ENCODE measurements at regions not wholly inside any gene's neighbourhood (a gene's known extent, or its start where the extent isn't known, plus 50 kb on each side); places are given as distances from the start of the nearest gene placed in this dataset.

DNA sequence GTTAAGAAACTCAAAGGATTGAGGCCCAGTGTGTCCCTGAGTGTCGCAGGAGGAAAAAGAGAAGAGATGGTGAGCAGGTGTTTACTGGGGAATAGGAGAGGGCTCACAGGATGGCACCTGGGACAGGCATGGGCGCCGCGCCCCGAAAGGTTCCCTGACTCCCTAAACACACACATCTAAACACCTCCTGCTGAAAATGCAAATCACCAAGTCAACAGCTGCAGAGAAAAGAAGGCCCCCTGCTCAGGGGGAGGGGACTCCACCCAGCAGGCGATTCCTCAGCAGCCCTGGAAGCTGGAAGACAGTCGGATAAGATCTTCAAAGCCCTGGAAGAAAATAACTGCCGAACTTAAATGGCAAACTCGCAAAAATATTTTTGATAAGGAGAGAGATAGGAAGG is 377.2 kb downstream of the BRD1 start:
- no peak overlapping the region for H3K4me3 ChIP-seq (ENCODE audit: low read length in 2 of 2)

DNA sequence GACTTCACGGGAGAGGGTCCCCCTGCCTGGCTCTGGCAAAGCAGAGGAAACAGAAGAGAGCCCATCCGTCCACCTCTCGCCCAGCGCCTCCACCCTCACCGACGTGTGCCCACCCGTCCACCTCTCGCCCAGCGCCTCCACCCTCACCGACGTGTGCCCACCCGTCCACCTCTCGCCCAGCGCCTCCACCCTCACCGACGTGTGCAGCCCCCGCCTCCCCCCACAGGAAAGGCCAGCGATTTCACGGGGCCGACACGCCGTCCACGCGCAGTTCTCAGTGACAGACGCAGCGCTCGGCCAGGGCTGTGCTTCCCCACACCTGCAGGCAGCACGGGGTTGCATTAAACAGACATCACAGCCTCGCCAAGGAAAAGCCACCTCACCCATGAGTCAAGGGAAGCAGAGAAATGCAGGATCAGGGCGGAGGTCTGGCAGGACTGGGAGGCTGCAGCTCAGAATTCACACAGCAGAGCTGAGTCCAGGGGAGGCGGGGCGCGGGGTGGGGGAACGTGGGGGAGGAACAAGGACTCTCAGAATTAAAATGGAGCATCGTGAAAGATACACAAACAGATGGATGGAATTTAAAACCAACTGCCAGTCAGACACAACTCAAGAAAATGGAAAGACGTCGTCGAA is 377.7 kb downstream of the BRD1 start:
- Histone ChIP-seq H3K4me1 (ENCODE audit: control insufficient read depth in 2 of 2, insufficient read depth in 2 of 2, low read length in 2 of 2) (no peaks in the 10 kb centered on the region), H3K27ac (ENCODE audit: low read depth in 2 of 2, low read length in 2 of 2) (no peak overlapping the region), H3K36me3 (ENCODE audit: control insufficient read depth in 2 of 2, insufficient read depth in 2 of 2, low read length in 2 of 2) (no peaks in the 10 kb centered on the region), H3K27me3 (ENCODE audit: control insufficient read depth in 2 of 2, insufficient read depth in 2 of 2, low read length in 2 of 2) (peaks cover 4 to 7% of the 10 kb centered on the region in 2 donors), H3K9ac (ENCODE audit: low read depth in 1 of 2, low read length in 2 of 2) (no peak overlapping the region), H3K9me3 (ENCODE audit: control insufficient read depth in 2 of 2, low read length in 2 of 2) (no peaks in the 10 kb centered on the region), H3K4me3 (ENCODE audit: low read length in 2 of 2) (no peak overlapping the region)

More for the DNA sequence above, 377.2 kb downstream of the BRD1 start:
- Histone ChIP-seq H3K36me3 (ENCODE audit: control insufficient read depth in 2 of 2, insufficient read depth in 2 of 2, low read length in 2 of 2) (no peaks in the 10 kb centered on the region), H3K9ac (ENCODE audit: low read depth in 1 of 2, low read length in 2 of 2) (no peak overlapping the region), H3K4me1 (ENCODE audit: control insufficient read depth in 2 of 2, insufficient read depth in 2 of 2, low read length in 2 of 2) (no peaks in the 10 kb centered on the region), H3K9me3 (ENCODE audit: control insufficient read depth in 2 of 2, low read length in 2 of 2) (no peaks in the 10 kb centered on the region), H3K27ac (ENCODE audit: low read depth in 2 of 2, low read length in 2 of 2) (no peak overlapping the region), H3K27me3 (ENCODE audit: control insufficient read depth in 2 of 2, insufficient read depth in 2 of 2, low read length in 2 of 2) (peaks cover 4 to 9% of the 10 kb centered on the region in 2 donors)

DNA sequence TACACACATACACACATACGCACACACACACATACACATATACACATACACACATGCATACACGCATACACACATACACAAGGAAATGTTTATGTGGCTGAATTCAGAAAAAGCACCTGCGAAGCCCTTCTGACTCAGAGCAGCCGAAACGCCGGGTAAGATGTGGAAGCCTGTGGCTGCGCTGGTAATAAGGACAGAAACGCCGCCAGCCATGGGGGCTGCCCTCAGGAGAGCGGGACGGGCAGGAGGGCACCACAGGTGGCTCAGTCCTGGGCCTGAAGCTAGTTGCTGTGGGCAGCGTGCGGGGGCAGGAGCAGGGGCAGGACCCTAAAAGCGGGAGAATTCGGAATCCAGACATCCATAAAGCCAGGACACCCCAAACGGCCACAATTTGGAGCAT is 378.3 kb downstream of the BRD1 start:
- no peak overlapping the region for H3K27ac ChIP-seq (ENCODE audit: low read depth in 2 of 2, low read length in 2 of 2)
- no peaks in the 10 kb centered on the region for H3K4me1 ChIP-seq (ENCODE audit: control insufficient read depth in 2 of 2, insufficient read depth in 2 of 2, low read length in 2 of 2)
- H3K27me3 ChIP-seq (ENCODE audit: control insufficient read depth in 2 of 2, insufficient read depth in 2 of 2, low read length in 2 of 2) = peaks cover 4 to 7% of the 10 kb centered on the region in 2 donors
- H3K4me3 ChIP-seq (ENCODE audit: low read length in 2 of 2) = no peak overlapping the region
- no peaks in the 10 kb centered on the region for H3K36me3 ChIP-seq (ENCODE audit: control insufficient read depth in 2 of 2, insufficient read depth in 2 of 2, low read length in 2 of 2)
- H3K9ac ChIP-seq (ENCODE audit: low read depth in 1 of 2, low read length in 2 of 2) = no peak overlapping the region
- H3K9me3 ChIP-seq (ENCODE audit: control insufficient read depth in 2 of 2, low read length in 2 of 2) = no peaks in the 10 kb centered on the region

DNA sequence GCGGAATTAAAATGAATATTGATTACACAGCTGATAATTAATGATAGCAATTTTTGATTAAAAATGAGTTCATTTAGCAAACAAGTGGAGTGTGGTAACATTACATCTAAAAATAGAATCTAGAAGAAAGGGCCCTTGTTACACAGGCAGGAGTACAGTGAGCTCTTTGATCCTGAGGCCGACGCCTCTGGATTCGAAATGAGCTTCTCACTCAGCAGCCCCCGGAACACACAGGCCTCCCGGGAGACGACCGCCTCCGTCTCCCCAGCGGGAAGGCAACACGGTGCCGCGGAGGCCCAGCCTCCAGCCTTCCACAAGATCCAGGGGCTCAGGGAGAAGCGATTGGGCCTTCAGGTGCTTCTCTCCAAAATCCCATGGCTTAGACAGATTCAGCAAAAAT is 379.1 kb downstream of the BRD1 start:
- H3K4me3 ChIP-seq (ENCODE audit: low read length in 2 of 2) = no peak overlapping the region

DNA sequence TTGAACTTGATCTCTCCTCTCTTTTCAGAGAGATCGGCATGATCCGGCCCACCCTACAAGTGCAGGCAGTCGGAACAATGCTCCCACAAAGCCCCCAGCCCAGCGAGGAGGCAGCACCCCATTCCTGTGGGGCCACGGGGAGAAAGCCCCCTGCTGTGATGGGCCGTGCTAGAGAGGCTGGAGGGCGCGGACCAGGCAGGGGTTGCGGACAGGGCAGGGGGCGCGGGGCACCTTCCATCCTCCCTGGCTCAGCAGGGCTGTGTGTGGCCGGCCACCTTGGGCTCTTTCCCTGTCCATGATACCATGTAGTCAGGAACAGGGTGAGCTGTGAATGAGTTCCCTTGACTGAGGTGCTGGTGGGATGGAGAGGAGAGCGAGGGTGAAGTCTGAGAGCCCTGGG is 379.8 kb downstream of the BRD1 start:
- peaks cover 4 to 5% of the 10 kb centered on the region in 2 donors for H3K27me3 ChIP-seq (ENCODE audit: control insufficient read depth in 2 of 2, insufficient read depth in 2 of 2, low read length in 2 of 2)
- no peaks in the 10 kb centered on the region for H3K4me1 ChIP-seq (ENCODE audit: control insufficient read depth in 2 of 2, insufficient read depth in 2 of 2, low read length in 2 of 2)
- no peak overlapping the region for H3K4me3 ChIP-seq (ENCODE audit: low read length in 2 of 2)
- H3K36me3 ChIP-seq (ENCODE audit: control insufficient read depth in 2 of 2, insufficient read depth in 2 of 2, low read length in 2 of 2) = no peaks in the 10 kb centered on the region
- H3K9me3 ChIP-seq (ENCODE audit: control insufficient read depth in 2 of 2, low read length in 2 of 2) = no peaks in the 10 kb centered on the region
- H3K27ac ChIP-seq (ENCODE audit: low read depth in 2 of 2, low read length in 2 of 2) = no peak overlapping the region
- no peak overlapping the region for H3K9ac ChIP-seq (ENCODE audit: low read depth in 1 of 2, low read length in 2 of 2)

More for the DNA sequence above, 379.1 kb downstream of the BRD1 start:
- Histone ChIP-seq H3K9ac (ENCODE audit: low read depth in 1 of 2, low read length in 2 of 2) (no peak overlapping the region), H3K36me3 (ENCODE audit: control insufficient read depth in 2 of 2, insufficient read depth in 2 of 2, low read length in 2 of 2) (no peaks in the 10 kb centered on the region), H3K27me3 (ENCODE audit: control insufficient read depth in 2 of 2, insufficient read depth in 2 of 2, low read length in 2 of 2) (peaks cover 4 to 5% of the 10 kb centered on the region in 2 donors), H3K4me1 (ENCODE audit: control insufficient read depth in 2 of 2, insufficient read depth in 2 of 2, low read length in 2 of 2) (no peaks in the 10 kb centered on the region), H3K9me3 (ENCODE audit: control insufficient read depth in 2 of 2, low read length in 2 of 2) (no peaks in the 10 kb centered on the region), H3K27ac (ENCODE audit: low read depth in 2 of 2, low read length in 2 of 2) (no peak overlapping the region)

DNA sequence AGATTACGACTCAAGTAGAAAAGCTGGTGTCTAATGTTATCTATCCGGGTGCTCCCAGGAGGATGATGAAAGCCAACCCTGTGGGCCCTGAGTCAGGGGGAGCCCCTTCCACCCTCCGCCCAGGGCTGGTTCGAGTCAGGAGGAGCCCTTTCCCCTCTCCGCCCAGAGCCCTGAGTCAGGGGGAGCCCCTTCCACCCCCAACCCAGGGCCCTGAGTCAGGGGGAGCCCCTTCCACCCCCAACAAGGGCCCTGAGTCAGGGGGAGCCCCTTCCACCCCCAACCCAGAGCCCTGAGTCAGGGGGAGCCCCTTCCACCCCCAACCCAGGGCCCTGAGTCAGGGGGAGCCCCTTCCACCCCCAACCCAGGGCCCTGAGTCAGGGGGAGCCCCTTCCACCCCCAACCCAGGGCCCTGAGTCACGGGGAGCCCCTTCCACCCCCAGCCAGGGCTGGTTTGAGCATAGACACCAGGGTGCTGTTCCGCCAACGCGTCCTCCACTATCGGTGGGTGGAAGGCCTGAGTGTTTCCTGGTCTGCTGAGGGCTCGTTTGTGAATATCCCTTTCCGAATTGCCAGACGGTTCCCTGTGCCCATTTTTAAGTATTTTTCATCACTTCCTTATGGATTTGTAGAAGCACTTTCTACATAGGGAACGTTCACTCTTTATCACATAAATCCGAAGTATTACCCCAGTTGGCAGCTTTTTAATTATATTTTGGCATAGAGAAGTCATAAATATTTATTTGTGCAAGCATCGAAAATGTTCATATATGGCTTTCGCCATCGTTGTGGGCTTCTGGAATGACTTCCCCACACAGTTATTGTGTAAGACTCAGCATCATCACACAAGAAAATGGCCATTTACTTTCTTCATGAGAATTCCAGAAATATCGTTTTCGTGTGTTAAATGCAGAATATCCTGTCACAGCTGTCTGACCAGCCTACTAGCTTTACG is 380.6 kb downstream of the BRD1 start:
- Histone ChIP-seq H3K27me3 (ENCODE audit: control insufficient read depth in 2 of 2, insufficient read depth in 2 of 2, low read length in 2 of 2) (peaks cover 4 to 5% of the 10 kb centered on the region in 2 donors), H3K27ac (ENCODE audit: low read depth in 2 of 2, low read length in 2 of 2) (no peak overlapping the region), H3K9ac (ENCODE audit: low read depth in 1 of 2, low read length in 2 of 2) (no peak overlapping the region), H3K36me3 (ENCODE audit: control insufficient read depth in 2 of 2, insufficient read depth in 2 of 2, low read length in 2 of 2) (no peaks in the 10 kb centered on the region), H3K4me1 (ENCODE audit: control insufficient read depth in 2 of 2, insufficient read depth in 2 of 2, low read length in 2 of 2) (no peaks in the 10 kb centered on the region), H3K9me3 (ENCODE audit: control insufficient read depth in 2 of 2, low read length in 2 of 2) (no peaks in the 10 kb centered on the region), H3K4me3 (ENCODE audit: low read length in 2 of 2) (no peak overlapping the region)

DNA sequence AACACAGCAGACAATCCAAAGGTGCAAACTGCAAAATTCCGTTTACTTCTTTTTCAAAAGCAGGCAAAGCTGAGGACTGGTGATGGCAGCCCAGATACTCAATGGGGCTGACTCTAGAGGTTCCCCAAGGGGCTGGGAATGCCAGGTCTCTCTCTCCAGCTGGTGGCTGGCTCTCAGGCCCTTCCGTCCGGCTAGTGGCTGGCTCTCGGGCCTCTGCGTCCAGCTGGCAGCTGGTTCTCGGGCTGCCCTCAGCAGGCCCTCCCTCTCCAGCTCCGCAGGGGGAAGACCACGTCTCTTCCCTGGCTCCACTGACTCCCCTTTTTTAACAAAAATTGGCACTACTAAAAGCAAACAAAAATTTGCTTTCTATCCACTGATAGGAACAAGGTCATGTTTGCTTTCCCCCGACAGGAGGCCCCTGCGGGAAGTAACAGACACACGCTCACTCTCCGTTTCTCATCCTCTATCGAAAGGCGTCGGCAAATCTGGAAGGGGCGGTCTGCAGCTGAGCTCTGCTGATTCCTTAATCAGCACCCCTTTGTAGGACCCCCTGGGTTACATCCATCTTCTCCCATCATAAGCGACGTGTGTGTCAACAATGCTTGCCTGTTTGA is 381.4 kb downstream of the BRD1 start:
- Histone ChIP-seq H3K9ac (ENCODE audit: low read depth in 1 of 2, low read length in 2 of 2) (no peak overlapping the region), H3K4me1 (ENCODE audit: control insufficient read depth in 2 of 2, insufficient read depth in 2 of 2, low read length in 2 of 2) (no peaks in the 10 kb centered on the region), H3K27ac (ENCODE audit: low read depth in 2 of 2, low read length in 2 of 2) (no peak overlapping the region), H3K9me3 (ENCODE audit: control insufficient read depth in 2 of 2, low read length in 2 of 2) (no peaks in the 10 kb centered on the region), H3K36me3 (ENCODE audit: control insufficient read depth in 2 of 2, insufficient read depth in 2 of 2, low read length in 2 of 2) (no peaks in the 10 kb centered on the region), H3K27me3 (ENCODE audit: control insufficient read depth in 2 of 2, insufficient read depth in 2 of 2, low read length in 2 of 2) (peaks cover 4 to 5% of the 10 kb centered on the region in 2 donors), H3K4me3 (ENCODE audit: low read length in 2 of 2) (no peak overlapping the region)

DNA sequence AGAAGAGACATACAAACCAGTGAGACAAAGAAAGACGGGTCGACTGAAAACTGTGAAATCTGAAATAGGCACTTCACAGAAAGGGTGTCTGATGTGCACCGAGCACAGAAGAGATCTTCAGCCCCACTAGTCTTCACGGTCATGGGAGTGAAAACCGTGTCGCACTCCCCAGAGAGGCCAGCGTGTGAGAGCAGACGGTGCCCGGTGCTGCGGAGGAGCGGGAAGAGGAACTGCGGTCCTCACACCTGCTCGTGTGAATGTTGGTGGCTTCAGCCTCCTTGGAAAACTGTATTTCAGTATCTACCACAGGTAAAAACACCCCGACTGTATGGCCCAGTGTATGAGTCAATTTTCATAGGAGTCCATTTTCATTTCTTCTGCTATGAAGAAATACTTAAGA is 382.9 kb downstream of the BRD1 start:
- H3K9ac ChIP-seq (ENCODE audit: low read depth in 1 of 2, low read length in 2 of 2) = no peak overlapping the region
- no peak overlapping the region for H3K27ac ChIP-seq (ENCODE audit: low read depth in 2 of 2, low read length in 2 of 2)
- H3K4me1 ChIP-seq (ENCODE audit: control insufficient read depth in 2 of 2, insufficient read depth in 2 of 2, low read length in 2 of 2) = no peaks in the 10 kb centered on the region
- no peaks in the 10 kb centered on the region for H3K9me3 ChIP-seq (ENCODE audit: control insufficient read depth in 2 of 2, low read length in 2 of 2)
- peaks cover 4 to 5% of the 10 kb centered on the region in 2 donors for H3K27me3 ChIP-seq (ENCODE audit: control insufficient read depth in 2 of 2, insufficient read depth in 2 of 2, low read length in 2 of 2)
- no peak overlapping the region for H3K4me3 ChIP-seq (ENCODE audit: low read length in 2 of 2)
- H3K36me3 ChIP-seq (ENCODE audit: control insufficient read depth in 2 of 2, insufficient read depth in 2 of 2, low read length in 2 of 2) = no peaks in the 10 kb centered on the region

DNA sequence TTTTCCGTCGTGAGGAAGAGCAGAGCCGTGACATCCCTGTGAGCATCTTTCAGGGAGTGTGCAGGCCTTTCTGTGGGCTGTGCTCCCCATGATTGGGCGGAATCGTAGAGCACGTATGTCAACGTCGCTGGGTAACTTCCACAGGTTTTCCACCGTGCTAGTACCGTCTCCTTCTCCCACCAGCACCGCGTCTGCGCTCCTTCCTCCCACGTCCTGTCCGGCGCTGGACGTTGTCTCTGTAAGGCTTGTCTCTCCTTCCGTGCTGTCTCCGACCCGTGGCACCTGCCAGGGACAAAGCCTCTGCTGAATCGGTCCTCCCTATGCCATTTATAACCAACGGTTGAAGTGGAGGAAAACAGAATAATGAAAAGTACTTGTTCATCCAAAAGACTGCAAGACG is 386.7 kb downstream of the BRD1 start:
- Histone ChIP-seq H3K4me1 (ENCODE audit: control insufficient read depth in 2 of 2, insufficient read depth in 2 of 2, low read length in 2 of 2) (no peaks in the 10 kb centered on the region), H3K9me3 (ENCODE audit: control insufficient read depth in 2 of 2, low read length in 2 of 2) (no peaks in the 10 kb centered on the region), H3K36me3 (ENCODE audit: control insufficient read depth in 2 of 2, insufficient read depth in 2 of 2, low read length in 2 of 2) (no peaks in the 10 kb centered on the region), H3K27me3 (ENCODE audit: control insufficient read depth in 2 of 2, insufficient read depth in 2 of 2, low read length in 2 of 2) (no peaks in the 10 kb centered on the region), H3K9ac (ENCODE audit: low read depth in 1 of 2, low read length in 2 of 2) (no peak overlapping the region), H3K4me3 (ENCODE audit: low read length in 2 of 2) (no peak overlapping the region), H3K27ac (ENCODE audit: low read depth in 2 of 2, low read length in 2 of 2) (no peak overlapping the region)

DNA sequence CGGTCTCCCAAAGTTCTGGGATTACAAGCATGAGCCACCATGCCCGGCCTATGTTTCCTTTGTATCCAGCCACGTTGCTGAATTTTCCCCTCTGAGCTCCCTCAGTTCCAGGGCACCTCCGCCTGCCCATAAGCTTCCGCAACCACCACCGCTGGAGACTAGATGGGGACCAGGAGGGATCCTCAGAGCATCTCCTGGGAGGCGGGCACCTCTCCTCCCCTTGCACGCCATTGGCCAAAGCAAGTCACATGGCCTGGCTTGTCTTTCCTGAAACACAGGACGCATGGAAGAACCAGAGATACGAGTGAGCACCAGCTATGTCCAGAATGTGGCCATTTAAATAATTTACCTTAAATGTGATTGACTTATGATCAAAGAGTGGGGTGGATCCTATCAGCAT is 388.3 kb downstream of the BRD1 start:
- Histone ChIP-seq H3K4me1 (ENCODE audit: control insufficient read depth in 2 of 2, insufficient read depth in 2 of 2, low read length in 2 of 2) (no peaks in the 10 kb centered on the region), H3K4me3 (ENCODE audit: low read length in 2 of 2) (no peak overlapping the region), H3K27ac (ENCODE audit: low read depth in 2 of 2, low read length in 2 of 2) (no peak overlapping the region), H3K9me3 (ENCODE audit: control insufficient read depth in 2 of 2, low read length in 2 of 2) (no peaks in the 10 kb centered on the region), H3K9ac (ENCODE audit: low read depth in 1 of 2, low read length in 2 of 2) (no peak overlapping the region), H3K36me3 (ENCODE audit: control insufficient read depth in 2 of 2, insufficient read depth in 2 of 2, low read length in 2 of 2) (no peaks in the 10 kb centered on the region), H3K27me3 (ENCODE audit: control insufficient read depth in 2 of 2, insufficient read depth in 2 of 2, low read length in 2 of 2) (no peaks in the 10 kb centered on the region)
